T-cell (primary cell): ENCODE measurements at regions not wholly inside any gene's neighbourhood (a gene's known extent, or its start where the extent isn't known, plus 50 kb on each side); places are given as distances from the start of the nearest gene placed in this dataset.

Experiments used
- ATAC-seq, 4 experiments: fragments of 200-7000 bp in 3 of 4; fragments of 150-1000 bp in 1 of 4; cut with Tn5 transposase; replicated peaks in 1 of 4; 1 replicate in 3 of 4; 2 replicates in 1 of 4; pipeline ENCODE4 v1.10.0; 2021; ENCODE audit warnings: moderate library complexity in 3 of 4, mild to moderate bottlenecking in 2 of 4, moderate number of reproducible peaks in 1 of 4
- CTCF ChIA-PET, 2 donors: fragments of 300-600 bp; sonication (Branson Sonifier 250); formaldehyde crosslinking; loops; one replicate each; lab custom pipeline; 2022; ENCODE audit warnings: antibody characterized with exemption in 2 of 2; lab: Charles Lee
- POLR2A ChIA-PET, 2 donors: fragments of 300-600 bp; sonication (Branson Sonifier 250); formaldehyde crosslinking; loops; one replicate each; lab custom pipeline; 2022; ENCODE audit warnings: antibody characterized with exemption in 2 of 2; lab: Charles Lee
- DNase-seq, 35 experiments: peaks; one replicate each; pipeline versions ENCODE4 v3.0.0 to v3.0.0-alpha.2; 2013 to 2023
- H3K27ac ChIP-seq: one replicate; pipeline ENCODE4 v1.5.1; 2013; ENCODE audit warnings: low read length
- H3K27me3 ChIP-seq, 2 experiments: replicated peaks in 1 of 2; 1 replicate in 1 of 2; 2 replicates in 1 of 2; pipeline versions ENCODE4 v1.6.1 to v1.7.0; 2013; ENCODE audit warnings: low read length in 1 of 2, mixed read lengths in 1 of 2; ENCODE audit not compliant: control insufficient read depth in 2 of 2, insufficient read depth in 2 of 2; ENCODE audit errors: extremely low read depth in 1 of 2
- H3K36me3 ChIP-seq, 2 donors: 1 replicate in 1 of 2; 2 replicates in 1 of 2; pipeline versions ENCODE4 v1.6.1 to v1.7.0; 2013; ENCODE audit warnings: low read length in 1 of 2; ENCODE audit not compliant: control insufficient read depth in 2 of 2, insufficient read depth in 1 of 2; ENCODE audit errors: extremely low read depth in 1 of 2
- H3K4me1 ChIP-seq, 2 experiments: 1 replicate in 1 of 2; 2 replicates in 1 of 2; pipeline versions ENCODE4 v1.6.1 to v1.7.0; 2013; ENCODE audit warnings: low read length in 2 of 2, mixed read lengths in 1 of 2; ENCODE audit not compliant: insufficient read depth in 2 of 2, control insufficient read depth in 1 of 2; ENCODE audit errors: extremely low read depth in 1 of 2
- H3K4me3 ChIP-seq, 2 donors: 1 replicate in 1 of 2; 2 replicates in 1 of 2; pipeline versions ENCODE4 v1.5.1 to v1.7.0; 2013; ENCODE audit warnings: mild to moderate bottlenecking in 2 of 2, low read length in 1 of 2, moderate library complexity in 1 of 2; ENCODE audit not compliant: control insufficient read depth in 1 of 2; ENCODE audit errors: extremely low read depth in 1 of 2
- H3K9me3 ChIP-seq: 2 replicates; pipeline ENCODE4 v1.7.0; 2013
- H3K27ac Mint-ChIP-seq, 2 donors: one replicate each; pipeline ENCODE4 v1.8.0; 2020 to 2021; ENCODE audit warnings: mild to moderate bottlenecking in 2 of 2, mixed read lengths in 2 of 2
- H3K27me3 Mint-ChIP-seq, 2 donors: one replicate each; pipeline ENCODE4 v1.8.0; 2021 to 2022; ENCODE audit warnings: mixed read lengths in 2 of 2
- H3K36me3 Mint-ChIP-seq: one replicate; pipeline ENCODE4 v1.8.0; 2021; ENCODE audit warnings: mixed read lengths
- H3K4me1 Mint-ChIP-seq, 3 donors: one replicate each; pipeline ENCODE4 v1.8.0; 2020 to 2022; ENCODE audit warnings: mixed read lengths in 3 of 3, mild to moderate bottlenecking in 1 of 3
- H3K4me3 Mint-ChIP-seq, 3 donors: one replicate each; pipeline ENCODE4 v1.8.0; 2020 to 2022; ENCODE audit warnings: mild to moderate bottlenecking in 3 of 3, mixed read lengths in 3 of 3, moderate library complexity in 3 of 3
- H3K9me3 Mint-ChIP-seq, 3 donors: one replicate each; pipeline ENCODE4 v1.8.0; 2020 to 2022; ENCODE audit warnings: mixed read lengths in 3 of 3
- WGBS: methylation state at CpG from one replicate; pipeline ENCODE4 v1.1.5; 2013; ENCODE audit warnings: missing lambda C conversion rate; ENCODE audit not compliant: insufficient coverage; 5-methylcytosine and 5-hydroxymethylcytosine counted together

DNA sequence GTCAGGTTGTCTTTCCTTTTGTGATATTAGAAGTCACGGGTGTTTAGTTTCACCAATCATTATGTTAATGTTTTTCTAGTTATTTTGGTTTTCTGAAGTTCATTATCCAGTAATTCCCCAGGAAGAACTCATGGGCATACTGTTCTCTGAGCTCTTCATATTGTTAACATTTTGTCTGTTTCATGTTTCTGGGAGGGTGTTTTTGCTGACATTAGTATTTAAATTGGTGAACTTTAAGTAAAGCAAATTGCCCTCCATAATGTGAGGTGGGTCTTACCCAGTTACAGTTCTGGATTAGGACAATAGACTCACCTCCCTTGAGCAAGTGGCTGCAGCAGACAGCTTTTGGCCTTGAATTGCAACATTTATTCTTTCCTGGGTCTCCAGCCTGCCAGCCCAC is 163.4 kb downstream of the GPAT3 start:
- peaks cover 0 to 2% of the 10 kb centered on the region in 2 experiments for H3K27me3 ChIP-seq
- H3K9me3 Mint-ChIP-seq: peaks cover 5 to 6% (median 5%) of the 10 kb centered on the region in 3 donors
- peaks cover 5 to 10% of the 10 kb centered on the region in 2 donors for H3K27me3 Mint-ChIP-seq
- no peaks in the 10 kb centered on the region for H3K36me3 Mint-ChIP-seq
- no peak overlapping the region for H3K4me3 Mint-ChIP-seq
- ChIA-PET POLR2A (no interaction called here), CTCF (no interaction called here)
- H3K4me1 Mint-ChIP-seq: no peaks in the 10 kb centered on the region
- no peak overlapping the region for H3K27ac Mint-ChIP-seq
- H3K4me1 ChIP-seq: no peaks in the 10 kb centered on the region
- H3K9me3 ChIP-seq: no peaks in the 10 kb centered on the region
- H3K27ac ChIP-seq: no peak overlapping the region
- DNase-seq: no peak
- H3K36me3 ChIP-seq: no peaks in the 10 kb centered on the region
- ATAC-seq: no peak
- WGBS: no CpG with 5 or more reads among the region's 1 CpG
- H3K4me3 ChIP-seq: no peak overlapping the region

DNA sequence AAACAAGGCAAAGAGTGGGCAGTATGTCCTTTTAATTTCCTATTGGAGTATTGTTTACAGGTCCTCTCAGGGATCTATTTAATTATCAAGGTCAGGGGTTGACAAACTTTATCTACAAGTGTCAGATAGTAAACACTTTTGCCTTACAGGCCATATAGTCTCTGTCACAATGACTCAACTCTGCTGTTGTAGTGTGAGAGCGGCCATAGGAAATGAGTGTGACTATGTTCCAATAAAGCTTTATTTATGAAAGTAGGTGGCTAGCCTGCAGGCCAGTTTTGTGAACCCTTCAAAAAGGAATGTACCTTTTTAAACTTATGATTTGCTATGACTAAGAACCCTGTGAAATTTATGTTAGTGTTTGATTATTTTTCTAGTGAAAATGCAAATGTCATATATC is 156.1 kb downstream of the GPAT3 start:
- no CpG with 5 or more reads among the region's 1 CpG for WGBS
- CTCF ChIA-PET: interaction anchor here in 1 of 2 donors (0.6 kb wide), 1 partner anchor 213 kb away, joined by 3 read pairs; no protein-coding TSS in a partner anchor
- H3K27me3 ChIP-seq: peaks cover 0 to 6% of the 10 kb centered on the region in 2 experiments

DNA sequence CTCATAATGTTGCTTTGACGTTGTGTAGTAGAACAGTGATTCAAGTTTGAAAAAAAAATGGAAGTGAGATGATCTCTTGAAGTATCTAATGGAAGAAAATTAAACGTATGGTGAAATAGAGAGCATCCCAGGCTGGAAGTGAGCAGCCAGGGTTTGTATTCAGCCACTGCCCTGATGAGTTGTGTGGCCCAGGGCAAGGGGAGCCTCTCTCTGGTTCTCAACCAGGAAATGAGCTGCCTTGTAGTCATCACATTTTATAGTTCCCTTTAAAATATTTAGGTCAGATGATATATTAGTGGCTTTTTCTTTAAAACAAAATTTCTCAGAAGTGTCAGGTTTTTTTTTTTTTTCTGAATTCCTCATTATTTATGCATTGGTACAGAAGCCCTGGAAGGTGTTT is 150.3 kb downstream of the GPAT3 start:
- ATAC-seq (no peak), DNase-seq (no peak)
- Histone ChIP-seq H3K27me3 (no peaks in the 10 kb centered on the region), H3K27ac (no peak overlapping the region), H3K9me3 (no peaks in the 10 kb centered on the region), H3K4me3 (no peak overlapping the region), H3K4me1 (no peaks in the 10 kb centered on the region), H3K36me3 (no peaks in the 10 kb centered on the region)
- peaks cover 0 to 13% of the 10 kb centered on the region in 2 donors for H3K27me3 Mint-ChIP-seq
- CTCF ChIA-PET: interaction anchor here in 1 of 2 donors (1.6 kb wide), 1 partner anchor 40 kb away, joined by 3 read pairs; no protein-coding TSS in a partner anchor
- no peaks in the 10 kb centered on the region for H3K36me3 Mint-ChIP-seq
- H3K4me3 Mint-ChIP-seq: no peak overlapping the region
- H3K9me3 Mint-ChIP-seq: no peaks in the 10 kb centered on the region
- POLR2A ChIA-PET: no interaction called here
- H3K27ac Mint-ChIP-seq: no peak overlapping the region
- no peaks in the 10 kb centered on the region for H3K4me1 Mint-ChIP-seq
- WGBS: 39% methylated on average over 2 of the region's 2 CpGs

More for the DNA sequence above, 156.1 kb downstream of the GPAT3 start:
- Histone ChIP-seq H3K36me3 (no peaks in the 10 kb centered on the region), H3K4me3 (no peak overlapping the region), H3K4me1 (no peaks in the 10 kb centered on the region), H3K9me3 (no peaks in the 10 kb centered on the region), H3K27ac (no peak overlapping the region)
- Mint-ChIP-seq H3K4me1 (no peaks in the 10 kb centered on the region), H3K27ac (no peak overlapping the region), H3K4me3 (no peak overlapping the region), H3K9me3 (no peaks in the 10 kb centered on the region), H3K36me3 (no peaks in the 10 kb centered on the region), H3K27me3 (peaks cover 2 to 14% of the 10 kb centered on the region in 2 donors)
- no peak for ATAC-seq
- no peak for DNase-seq
- POLR2A ChIA-PET: no interaction called here

DNA sequence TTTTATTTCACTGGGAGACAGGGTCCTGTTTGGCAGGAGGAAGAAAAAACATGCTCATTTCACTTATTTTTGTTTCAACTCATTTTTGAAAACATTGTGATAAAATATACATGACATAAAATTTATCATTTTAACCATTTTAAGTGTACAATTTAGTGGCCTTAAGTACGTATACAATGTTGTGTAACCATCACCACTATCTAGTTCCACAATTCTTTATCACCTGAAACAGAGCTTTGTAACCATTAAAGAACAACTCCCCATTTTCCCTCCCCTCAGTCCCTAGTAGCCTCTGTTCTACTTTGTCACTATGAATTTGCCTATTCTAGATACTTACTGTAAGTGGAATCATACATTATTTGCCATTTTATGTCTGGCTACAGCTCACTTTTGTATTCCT is 143.8 kb downstream of the GPAT3 start:
- Histone ChIP-seq H3K4me3 (no peak overlapping the region), H3K27me3 (no peaks in the 10 kb centered on the region), H3K4me1 (no peaks in the 10 kb centered on the region), H3K27ac (no peak overlapping the region), H3K9me3 (no peaks in the 10 kb centered on the region), H3K36me3 (no peaks in the 10 kb centered on the region)
- ChIA-PET POLR2A (no interaction called here), CTCF (no interaction called here)
- Mint-ChIP-seq H3K4me1 (no peaks in the 10 kb centered on the region), H3K4me3 (no peak overlapping the region), H3K27ac (no peak overlapping the region), H3K27me3 (peaks cover 16 to 38% of the 10 kb centered on the region in 2 donors), H3K9me3 (no peaks in the 10 kb centered on the region), H3K36me3 (no peaks in the 10 kb centered on the region)
- no peak for DNase-seq
- WGBS: 100% methylated on average over 1 of the region's 1 CpG
- ATAC-seq: no peak

DNA sequence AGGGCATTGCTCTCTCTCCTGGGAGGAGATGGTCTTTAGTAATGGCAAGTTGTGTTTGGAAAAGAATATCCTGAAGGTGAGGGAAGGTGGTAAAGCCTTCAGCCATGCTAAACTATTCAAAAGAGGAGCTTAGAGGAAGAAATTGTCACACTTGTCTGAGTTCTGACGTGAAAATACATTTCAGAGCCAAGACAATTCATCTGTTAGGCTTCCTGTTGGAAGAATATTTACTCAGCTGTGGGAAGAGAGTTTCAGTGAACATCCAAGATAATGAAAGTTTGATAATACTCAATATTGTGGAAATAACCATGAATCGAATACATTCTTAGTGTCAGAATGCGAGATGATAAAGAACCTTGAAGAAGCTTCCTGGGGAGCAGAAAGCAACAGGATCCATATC is 143.3 kb downstream of the GPAT3 start:
- H3K9me3 Mint-ChIP-seq: no peaks in the 10 kb centered on the region
- H3K4me1 ChIP-seq: no peaks in the 10 kb centered on the region
- ChIA-PET POLR2A (no interaction called here), CTCF (no interaction called here)
- no peak overlapping the region for H3K27ac ChIP-seq
- no peak for DNase-seq
- no peaks in the 10 kb centered on the region for H3K36me3 ChIP-seq
- no peak overlapping the region for H3K27ac Mint-ChIP-seq
- no peaks in the 10 kb centered on the region for H3K4me1 Mint-ChIP-seq
- no peaks in the 10 kb centered on the region for H3K9me3 ChIP-seq
- no peak overlapping the region for H3K4me3 Mint-ChIP-seq
- ATAC-seq: no peak
- no peaks in the 10 kb centered on the region for H3K27me3 ChIP-seq
- H3K36me3 Mint-ChIP-seq: no peaks in the 10 kb centered on the region
- no peak overlapping the region for H3K4me3 ChIP-seq
- WGBS: 86% methylated on average over 2 of the region's 3 CpGs
- H3K27me3 Mint-ChIP-seq: peaks cover 16 to 38% of the 10 kb centered on the region in 2 donors

DNA sequence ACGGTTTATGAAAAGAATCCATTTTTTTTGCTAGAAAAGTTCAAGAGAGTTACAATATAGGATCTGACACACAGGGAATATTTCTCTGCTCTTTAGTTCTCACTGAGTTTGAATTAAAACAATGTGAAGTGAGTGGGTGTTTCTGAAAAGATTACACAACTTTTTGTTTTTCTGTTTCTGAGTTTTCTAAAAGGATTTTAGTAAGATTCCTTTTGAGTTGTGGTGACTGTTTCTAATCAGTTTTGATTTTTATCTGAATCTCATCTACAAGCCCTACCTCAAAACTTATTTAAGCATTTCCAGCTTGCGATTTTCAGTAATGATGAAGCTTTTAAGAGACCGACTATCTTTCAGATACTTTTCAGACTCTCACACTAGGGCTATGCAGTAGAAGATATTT is 141.7 kb downstream of the GPAT3 start:
- no CpG with 5 or more reads among the region's 3 CpGs for WGBS
- POLR2A ChIA-PET: no interaction called here

DNA sequence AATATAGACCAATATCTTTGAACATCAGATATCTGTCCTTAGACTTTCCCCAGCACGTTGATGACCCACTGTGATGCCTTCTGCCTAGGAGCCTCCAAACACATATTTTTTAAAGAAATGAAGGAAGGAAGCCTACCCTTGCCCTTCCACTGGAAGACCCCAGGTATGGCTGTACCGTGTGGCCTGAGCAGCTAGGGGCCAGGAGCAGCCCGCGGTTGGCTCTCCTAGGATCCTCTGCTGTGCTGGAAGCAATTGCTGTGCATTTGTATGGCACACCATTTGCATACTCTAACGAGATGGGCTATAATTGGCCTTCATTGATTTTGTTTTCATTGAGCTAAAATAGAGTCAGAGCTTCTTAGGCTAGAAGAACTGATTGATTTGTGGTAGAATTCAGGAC is 128.8 kb downstream of the GPAT3 start:
- no peaks in the 10 kb centered on the region for H3K27me3 ChIP-seq
- H3K4me1 ChIP-seq: no peaks in the 10 kb centered on the region
- H3K4me3 ChIP-seq: no peak overlapping the region
- no peak for DNase-seq
- Mint-ChIP-seq H3K4me3 (no peak overlapping the region), H3K4me1 (peaks cover 11 to 15% (median 14%) of the 10 kb centered on the region in 3 donors), H3K27ac (no peak overlapping the region), H3K27me3 (peaks cover 8 to 13% of the 10 kb centered on the region in 2 donors), H3K9me3 (no peaks in the 10 kb centered on the region), H3K36me3 (no peaks in the 10 kb centered on the region)
- H3K36me3 ChIP-seq: no peaks in the 10 kb centered on the region
- ATAC-seq: no peak
- WGBS: 73% methylated on average over 4 of the region's 5 CpGs
- ChIA-PET CTCF (no interaction called here), POLR2A (no interaction called here)
- H3K9me3 ChIP-seq: no peaks in the 10 kb centered on the region
- H3K27ac ChIP-seq: no peak overlapping the region

More for the DNA sequence above, 141.7 kb downstream of the GPAT3 start:
- H3K4me3 ChIP-seq: no peak overlapping the region
- Mint-ChIP-seq H3K36me3 (no peaks in the 10 kb centered on the region), H3K27me3 (peaks cover 16 to 48% of the 10 kb centered on the region in 2 donors), H3K4me3 (no peak overlapping the region), H3K27ac (no peak overlapping the region), H3K4me1 (no peaks in the 10 kb centered on the region), H3K9me3 (no peaks in the 10 kb centered on the region)
- H3K36me3 ChIP-seq: no peaks in the 10 kb centered on the region
- CTCF ChIA-PET: no interaction called here
- H3K27ac ChIP-seq: no peak overlapping the region
- H3K27me3 ChIP-seq: no peaks in the 10 kb centered on the region
- no peaks in the 10 kb centered on the region for H3K4me1 ChIP-seq
- H3K9me3 ChIP-seq: no peaks in the 10 kb centered on the region
- DNase-seq: no peak
- no peak for ATAC-seq
